Stimulated activated naive CD4-positive, alpha-beta T cell (primary cell): ENCODE measurements at regions not wholly inside any gene's neighbourhood (a gene's known extent, or its start where the extent isn't known, plus 50 kb on each side); places are given as distances from the start of the nearest gene placed in this dataset.

ENCODE experiments used
- DNase-seq, 6 experiments: peaks; one replicate each; lab custom pipeline; 2025; lab: John Stamatoyannopoulos, UW

GRCh38 chr18:78772360-78773302 is 207.0 kb upstream of the SALL3 start:
- no peak for DNase-seq

DNA sequence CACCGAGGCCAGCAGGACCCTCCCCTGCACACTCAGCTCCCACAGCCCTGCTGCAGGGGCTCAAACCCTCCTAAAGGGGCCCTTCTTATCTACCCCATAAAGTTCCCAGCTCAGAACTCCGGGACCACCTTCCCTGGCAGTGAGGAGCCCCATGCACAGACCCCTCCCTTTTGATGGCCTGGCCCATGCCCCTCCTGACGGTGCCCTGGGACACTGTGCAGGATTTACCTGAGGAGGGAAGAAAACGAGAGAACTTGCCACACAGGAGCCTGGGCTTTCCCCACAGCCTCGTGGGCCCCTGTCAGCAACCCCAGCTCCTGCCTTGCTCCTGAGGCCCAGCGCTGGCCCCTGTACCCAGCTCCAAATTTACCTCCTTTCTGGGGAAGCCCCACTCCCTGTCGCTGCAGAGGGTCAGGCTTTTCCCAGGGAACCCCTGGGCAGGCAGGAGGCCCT is 206.3 kb upstream of the SALL3 start:
- DNase-seq, result no peak

- DNase-seq, result no peak
Observed at GRCh38 chr18:78773819-78774218, 205.8 kb upstream of the SALL3 start.

DNA sequence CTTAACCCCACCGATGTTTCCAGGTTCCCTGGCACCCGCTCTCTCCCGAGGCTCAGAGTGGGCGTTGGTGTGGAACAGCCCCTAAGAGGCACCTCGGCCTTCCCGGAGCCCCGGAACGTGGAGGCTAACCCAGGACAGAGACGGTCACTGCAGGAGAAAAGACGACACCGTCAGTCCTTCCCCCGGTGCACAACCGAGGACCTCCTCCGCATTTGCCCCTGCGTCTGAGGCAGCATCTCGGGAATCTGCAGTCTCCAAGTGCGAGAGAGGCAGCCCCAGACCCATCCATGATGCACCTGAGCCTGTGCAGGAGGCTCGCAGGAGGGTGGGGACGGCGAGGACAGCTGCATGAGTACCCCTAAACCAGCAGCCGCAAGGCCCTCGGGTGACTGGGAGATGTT is 204.9 kb upstream of the SALL3 start:
- DNase-seq, result no peak

DNA sequence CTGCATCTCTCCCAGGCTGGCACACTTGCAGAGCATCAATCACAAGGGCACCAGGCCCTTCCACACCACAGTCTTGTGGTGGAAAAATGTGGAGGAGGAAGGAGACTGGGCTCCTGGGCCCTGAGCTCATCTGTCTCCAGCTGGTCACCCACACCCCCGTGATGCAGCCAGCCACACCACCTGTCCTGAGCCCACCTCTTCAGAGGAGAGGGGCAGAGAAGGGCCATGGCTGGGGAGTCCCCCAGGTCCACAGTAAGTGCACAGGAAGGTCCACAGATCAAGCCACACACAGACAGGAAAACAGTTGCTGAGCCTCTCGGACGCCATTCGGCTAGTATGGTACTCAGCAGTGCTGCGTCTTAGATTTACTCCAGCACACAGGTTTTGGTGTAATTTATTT is 203.5 kb upstream of the SALL3 start:
- DNase-seq, result no peak

DNA sequence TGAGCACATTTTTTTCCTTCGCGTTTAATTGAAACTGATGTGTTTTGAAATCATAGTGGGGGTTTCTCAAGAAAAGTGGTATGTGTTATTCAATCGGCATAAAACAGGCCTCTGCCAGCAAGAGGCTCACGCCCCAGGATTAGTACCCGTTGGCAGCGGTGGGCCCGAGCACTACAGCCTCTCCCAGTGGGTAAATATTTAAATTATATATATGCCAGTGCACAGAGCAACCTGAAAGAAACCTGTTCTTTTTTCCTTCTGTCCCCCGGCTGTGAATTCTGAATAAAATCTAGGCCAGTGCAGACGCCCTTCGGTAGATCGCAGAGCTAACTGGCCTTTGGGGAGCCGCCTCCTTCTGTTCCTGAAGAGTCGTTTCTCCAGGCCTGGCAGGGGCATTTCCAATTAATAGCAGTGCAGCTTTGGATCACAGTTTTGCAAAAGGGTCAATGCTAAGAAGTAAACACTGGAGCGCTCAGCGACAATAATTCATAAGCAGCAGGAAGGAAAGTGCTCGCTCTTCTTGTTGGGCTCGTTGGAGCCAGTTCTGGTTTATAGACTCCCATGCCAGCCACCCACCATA is 202.8 kb upstream of the SALL3 start:
- DNase-seq, result no peak

GRCh38 chr18:78777992-78778391 is 201.6 kb upstream of the SALL3 start:
- DNase-seq, result no peak

GRCh38 chr18:78778651-78779050 is 201.0 kb upstream of the SALL3 start:
- no peak for DNase-seq

DNA sequence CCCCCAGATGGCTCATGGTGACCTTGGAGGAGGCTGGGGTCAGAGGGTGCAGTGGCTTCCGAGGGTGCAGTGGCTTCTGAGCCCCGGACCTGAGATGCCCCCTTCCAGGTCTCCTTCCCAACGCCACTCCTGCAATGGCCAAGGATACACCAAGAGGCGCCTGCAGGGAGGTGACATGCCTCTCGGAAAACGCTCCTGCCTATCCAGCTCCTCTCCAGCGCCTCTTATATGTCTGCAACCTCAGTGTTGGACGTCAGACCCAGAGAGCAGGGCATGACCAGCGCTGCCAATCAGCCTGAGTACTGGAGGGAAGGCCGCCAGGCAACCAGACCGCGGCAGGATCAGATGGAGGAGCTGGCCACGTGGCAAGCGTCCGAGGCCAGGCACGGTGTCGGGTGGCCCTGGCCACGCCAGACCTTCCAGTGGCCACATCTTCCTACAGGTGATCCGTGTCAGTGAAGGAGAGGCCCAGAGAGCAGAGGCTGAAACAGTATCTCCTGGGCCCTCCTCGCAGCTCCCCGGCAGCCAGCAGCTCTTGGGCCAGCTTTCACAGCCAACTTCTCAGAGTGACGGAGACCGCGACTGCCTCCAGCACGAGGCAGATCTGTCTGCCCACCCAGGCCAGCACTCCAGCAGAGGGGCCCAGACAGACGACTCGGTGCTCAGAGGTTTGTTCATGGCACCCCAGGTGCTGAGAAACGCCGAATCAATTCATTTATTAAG is 199.5 kb upstream of the SALL3 start:
- no peak for DNase-seq

DNA sequence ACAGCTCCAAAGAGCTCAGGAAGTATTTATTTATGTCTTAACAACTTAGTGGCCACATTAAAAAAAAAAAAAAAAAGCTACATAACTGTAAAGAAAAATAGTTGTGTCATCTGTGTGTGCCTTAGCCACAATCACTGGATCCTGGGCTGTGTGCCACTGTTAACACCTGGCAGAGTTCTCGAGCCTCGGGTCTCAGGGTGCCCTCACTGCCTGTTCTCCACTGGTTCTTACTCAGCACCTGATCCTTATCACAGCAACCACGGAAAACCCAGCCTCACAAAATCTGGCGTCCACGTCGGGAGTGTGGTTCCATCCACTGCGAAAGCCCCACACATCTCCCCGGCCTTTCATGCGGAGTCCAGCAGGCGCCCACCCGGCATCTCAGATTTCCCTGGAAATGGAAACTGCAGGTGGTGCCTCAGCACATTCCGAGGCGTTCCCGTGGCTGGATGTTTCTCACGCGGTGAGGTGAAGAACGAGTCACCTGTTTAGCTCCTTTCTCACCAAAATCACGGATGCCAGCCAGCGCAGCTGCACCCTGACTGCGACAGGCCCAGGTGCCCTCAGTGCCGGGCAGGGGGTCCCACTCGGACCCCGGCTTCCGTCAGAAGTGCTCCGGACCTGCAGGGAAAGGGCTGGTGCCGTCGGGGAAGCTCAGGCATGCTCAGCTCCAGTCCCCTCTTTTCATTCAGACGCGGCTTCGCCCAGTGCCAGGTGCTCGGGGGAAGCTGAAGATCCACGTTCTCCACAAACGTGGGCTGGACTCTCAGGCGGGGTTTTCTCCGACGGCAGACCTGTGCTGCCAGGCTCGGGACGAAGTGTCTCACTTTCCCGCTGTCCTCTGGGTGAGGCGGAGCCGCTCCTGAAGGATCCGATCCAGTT is 198.7 kb upstream of the SALL3 start:
- DNase-seq, result no peak

DNA sequence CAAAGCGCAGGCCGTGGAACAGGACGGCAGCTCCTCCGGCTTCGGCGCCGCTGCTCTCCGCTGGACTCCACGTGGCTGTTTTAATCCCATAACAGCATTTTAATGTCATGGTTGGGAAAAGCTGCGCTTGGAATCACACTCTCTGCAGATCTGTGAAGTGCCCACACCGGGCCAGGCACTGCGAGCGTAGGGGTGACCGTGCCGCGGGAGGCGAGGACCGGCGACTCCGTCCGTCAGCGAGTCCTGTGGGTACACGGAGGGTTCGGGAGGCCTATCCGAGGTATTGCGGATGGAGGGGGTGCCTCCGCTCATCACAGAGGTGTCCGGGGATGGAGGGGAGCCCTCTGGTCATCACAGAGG is 198.0 kb upstream of the SALL3 start:
- no peak for DNase-seq

GRCh38 chr18:78782951-78783563 is 196.6 kb upstream of the SALL3 start:
- DNase-seq, result no peak

GRCh38 chr18:78783564-78783960 is 196.1 kb upstream of the SALL3 start:
- no peak for DNase-seq

- DNase-seq, result no peak
Observed at GRCh38 chr18:78784861-78785260, 194.8 kb upstream of the SALL3 start.

DNA sequence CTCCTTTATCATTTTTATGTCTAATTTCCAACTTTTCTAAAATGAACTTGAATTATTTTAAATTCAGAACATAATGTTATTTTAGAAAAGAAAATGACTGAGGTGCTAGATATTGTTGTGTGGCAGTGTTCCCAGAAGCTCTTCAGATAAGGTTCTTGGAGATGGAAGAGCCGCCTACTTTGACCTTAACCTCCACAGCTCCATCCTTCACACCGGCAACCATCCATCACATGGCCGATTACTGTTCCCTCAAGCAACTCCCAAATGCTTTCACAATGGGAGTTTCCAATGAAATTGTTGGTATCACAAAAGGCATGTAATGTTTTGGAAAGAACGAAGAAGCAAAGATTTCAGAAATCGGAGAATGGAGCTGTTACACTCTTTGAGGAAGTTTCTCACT is 193.9 kb upstream of the SALL3 start:
- DNase-seq, result no peak

DNA sequence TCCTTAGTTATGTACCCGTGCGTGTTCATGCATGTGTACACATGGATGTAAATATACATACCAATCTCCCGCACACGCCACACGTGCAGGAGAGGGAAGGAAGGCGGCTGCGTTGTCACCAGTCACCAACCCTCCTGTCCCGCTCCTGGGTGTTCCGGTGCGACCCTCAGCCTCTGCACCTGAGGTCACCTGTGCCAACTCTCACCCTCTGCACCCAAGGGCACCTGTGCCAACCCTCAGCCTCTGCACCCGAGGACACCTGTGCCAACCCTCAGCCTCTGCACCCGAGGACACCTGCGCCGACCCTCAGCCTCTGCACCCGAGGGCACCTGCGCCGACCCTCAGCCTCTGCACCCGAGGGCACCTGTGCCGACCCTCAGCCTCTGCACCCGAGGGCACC is 192.8 kb upstream of the SALL3 start:
- DNase-seq, result no peak

GRCh38 chr18:78787751-78788150 is 191.9 kb upstream of the SALL3 start:
- DNase-seq, result no peak

- no peak for DNase-seq
Observed at GRCh38 chr18:78788161-78788560, 191.5 kb upstream of the SALL3 start.

DNA sequence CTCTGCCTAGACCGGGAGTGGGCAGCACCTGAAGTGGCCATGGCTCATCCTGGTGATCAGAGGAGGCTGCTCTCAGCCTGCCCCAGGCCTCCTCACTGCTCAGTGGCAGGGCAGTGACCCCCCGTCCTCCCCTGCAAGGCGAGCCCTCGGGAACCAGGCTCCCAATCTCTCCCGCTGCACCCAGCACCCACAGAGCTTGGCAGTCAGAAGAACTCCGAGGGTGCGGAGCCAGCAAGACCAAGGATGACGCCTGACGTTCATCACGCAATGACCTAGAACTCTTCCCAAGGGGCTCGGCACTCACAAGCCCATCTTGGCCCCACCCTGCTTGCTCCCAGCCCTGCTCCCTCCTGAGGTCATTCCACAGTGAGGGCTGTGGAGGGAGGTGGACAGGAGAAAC is 189.8 kb upstream of the SALL3 start:
- no peak for DNase-seq

GRCh38 chr18:78790511-78790910 is 189.1 kb upstream of the SALL3 start:
- DNase-seq, result no peak

GRCh38 chr18:78790960-78791359 is 188.7 kb upstream of the SALL3 start:
- no peak for DNase-seq

GRCh38 chr18:78792094-78792493 is 187.5 kb upstream of the SALL3 start:
- no peak for DNase-seq
